Uterus (tissue), 2 donors: ENCODE measurements at regions not wholly inside any gene's neighbourhood (a gene's known extent, or its start where the extent isn't known, plus 50 kb on each side); places are given as distances from the start of the nearest gene placed in this dataset.

Experiments used
- CTCF ChIP-seq, 4 experiments: fragments of 200-600 bp in 2 of 4; fragments of 450-650 bp in 2 of 4; sonication (generic) in 2 of 4; IDR thresholded peaks; one replicate each; pipeline ENCODE4 v1.5.1; 2016 to 2019; ENCODE audit warnings: antibody characterized with exemption in 4 of 4, mild to moderate bottlenecking in 2 of 4, moderate library complexity in 1 of 4
- POLR2A ChIP-seq, 2 donors: fragments of 450-650 bp; IDR thresholded peaks; one replicate each; pipeline ENCODE4 v1.6.1; 2016; ENCODE audit warnings: antibody characterized with exemption in 2 of 2, mild to moderate bottlenecking in 1 of 2, moderate library complexity in 1 of 2

- TF ChIP-seq CTCF (IDR thresholded peaks at IDR 0.05) = no peak
- TF ChIP-seq POLR2A (IDR thresholded peaks at IDR 0.05) = no peak
Observed at GRCh38 chr13:74227476-74228158, 93.4 kb upstream of the KLF12 start.
